ENCODE measurements at regions not wholly inside any gene's neighbourhood (a gene's known extent, or its start where the extent isn't known, plus 50 kb on each side); places are given as distances from the start of the nearest gene placed in this dataset.

- POLR2A ChIA-PET, result interaction anchor here (1.0 kb wide), 1 partner anchor 12 kb away, joined by 4 read pairs; no protein-coding TSS in a partner anchor
- Mint-ChIP-seq H3K9me3 (ENCODE audit: unreplicated experiment) (no peaks in the 10 kb centered on the region), H3K4me3 (ENCODE audit: unreplicated experiment) (no peak overlapping the region), H3K4me1 (ENCODE audit: insufficient read depth, unreplicated experiment) (peaks cover 5% of the 10 kb centered on the region), H3K36me3 (ENCODE audit: insufficient read depth, unreplicated experiment) (no peaks in the 10 kb centered on the region), H3K27me3 (ENCODE audit: insufficient read depth, unreplicated experiment) (no peaks in the 10 kb centered on the region), H3K27ac (ENCODE audit: low read depth, unreplicated experiment) (no peak overlapping the region)
- BruUV-seq (replicated peaks), result no TSS peak
- TF ChIP-seq, protein P1, sequence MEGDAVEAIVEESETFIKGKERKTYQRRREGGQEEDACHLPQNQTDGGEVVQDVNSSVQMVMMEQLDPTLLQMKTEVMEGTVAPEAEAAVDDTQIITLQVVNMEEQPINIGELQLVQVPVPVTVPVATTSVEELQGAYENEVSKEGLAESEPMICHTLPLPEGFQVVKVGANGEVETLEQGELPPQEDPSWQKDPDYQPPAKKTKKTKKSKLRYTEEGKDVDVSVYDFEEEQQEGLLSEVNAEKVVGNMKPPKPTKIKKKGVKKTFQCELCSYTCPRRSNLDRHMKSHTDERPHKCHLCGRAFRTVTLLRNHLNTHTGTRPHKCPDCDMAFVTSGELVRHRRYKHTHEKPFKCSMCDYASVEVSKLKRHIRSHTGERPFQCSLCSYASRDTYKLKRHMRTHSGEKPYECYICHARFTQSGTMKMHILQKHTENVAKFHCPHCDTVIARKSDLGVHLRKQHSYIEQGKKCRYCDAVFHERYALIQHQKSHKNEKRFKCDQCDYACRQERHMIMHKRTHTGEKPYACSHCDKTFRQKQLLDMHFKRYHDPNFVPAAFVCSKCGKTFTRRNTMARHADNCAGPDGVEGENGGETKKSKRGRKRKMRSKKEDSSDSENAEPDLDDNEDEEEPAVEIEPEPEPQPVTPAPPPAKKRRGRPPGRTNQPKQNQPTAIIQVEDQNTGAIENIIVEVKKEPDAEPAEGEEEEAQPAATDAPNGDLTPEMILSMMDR (IDR thresholded peaks at IDR 0.05; ENCODE audit: unreplicated experiment), result no peak
- DNase-seq (ENCODE audit: unreplicated experiment), result no peak
- CTCF ChIA-PET, result interaction anchor here (0.5 kb wide), 1 partner anchor 806 kb away, joined by 3 read pairs; no protein-coding TSS in a partner anchor
- intact Hi-C loops (cut with micrococcal nuclease), result no loop called here
Measured at GRCh38 chr10:108450280-108450679, 1285.8 kb upstream of the SORCS1 start.

- no peaks in the 10 kb centered on the region for H3K9me3 Mint-ChIP-seq (ENCODE audit: unreplicated experiment)
- TF ChIP-seq, protein P1 (IDR thresholded peaks at IDR 0.05; ENCODE audit: unreplicated experiment), result no peak
- ChIA-PET CTCF (no interaction called here), POLR2A (no interaction called here)
- H3K4me1 Mint-ChIP-seq (ENCODE audit: insufficient read depth, unreplicated experiment), result peaks cover 5% of the 10 kb centered on the region
- no TSS peak for BruUV-seq (replicated peaks)
- H3K27ac Mint-ChIP-seq (ENCODE audit: low read depth, unreplicated experiment), result no peak overlapping the region
- H3K27me3 Mint-ChIP-seq (ENCODE audit: insufficient read depth, unreplicated experiment), result no peaks in the 10 kb centered on the region
- H3K4me3 Mint-ChIP-seq (ENCODE audit: unreplicated experiment), result no peak overlapping the region
- no peak for DNase-seq (ENCODE audit: unreplicated experiment)
- intact Hi-C loops (cut with micrococcal nuclease), result no loop called here
- no peaks in the 10 kb centered on the region for H3K36me3 Mint-ChIP-seq (ENCODE audit: insufficient read depth, unreplicated experiment)
Measured at GRCh38 chr10:108445746-108446145, 1281.2 kb upstream of the SORCS1 start.

DNA sequence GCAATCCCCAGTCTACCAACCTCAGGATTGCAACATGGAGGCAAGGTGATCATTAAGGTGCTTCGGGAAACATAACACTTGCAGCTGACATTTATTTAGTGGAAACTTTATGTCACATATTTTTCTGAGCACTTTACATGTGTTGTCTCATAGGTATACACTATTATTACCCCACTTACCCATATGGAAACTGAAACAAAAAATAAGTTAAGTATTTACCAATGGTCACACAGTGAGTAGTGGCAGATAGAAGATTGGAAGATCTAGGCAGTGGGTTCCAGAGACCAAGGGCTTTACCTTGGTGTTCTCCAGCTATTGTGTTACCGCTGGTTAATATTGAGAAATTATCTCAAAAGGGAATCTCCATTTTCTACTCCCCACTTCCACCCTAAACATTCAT, 1279.1 kb upstream of the SORCS1 start:
- H3K27ac Mint-ChIP-seq (ENCODE audit: low read depth, unreplicated experiment), result no peak overlapping the region
- no TSS peak for BruUV-seq (replicated peaks)
- H3K27me3 Mint-ChIP-seq (ENCODE audit: insufficient read depth, unreplicated experiment), result no peaks in the 10 kb centered on the region
- intact Hi-C loops (cut with micrococcal nuclease), result no loop called here
- H3K4me3 Mint-ChIP-seq (ENCODE audit: unreplicated experiment), result no peak overlapping the region
- TF ChIP-seq, protein P1 (IDR thresholded peaks at IDR 0.05; ENCODE audit: unreplicated experiment), result no peak
- peaks cover 5% of the 10 kb centered on the region for H3K4me1 Mint-ChIP-seq (ENCODE audit: insufficient read depth, unreplicated experiment)
- no peak for DNase-seq (ENCODE audit: unreplicated experiment)
- ChIA-PET POLR2A (no interaction called here), CTCF (interaction anchor here (0.6 kb wide), 1 partner anchor 277 kb away, joined by 3 read pairs; no protein-coding TSS in a partner anchor)
- no peaks in the 10 kb centered on the region for H3K9me3 Mint-ChIP-seq (ENCODE audit: unreplicated experiment)
- H3K36me3 Mint-ChIP-seq (ENCODE audit: insufficient read depth, unreplicated experiment), result no peaks in the 10 kb centered on the region

GRCh38 chr10:108439397-108439796, 1274.9 kb upstream of the SORCS1 start:
- ChIA-PET CTCF (interaction anchor here (0.6 kb wide), 1 partner anchor 1753 kb away, joined by 3 read pairs; no protein-coding TSS in a partner anchor), POLR2A (no interaction called here)
- Mint-ChIP-seq H3K36me3 (ENCODE audit: insufficient read depth, unreplicated experiment) (no peaks in the 10 kb centered on the region), H3K27ac (ENCODE audit: low read depth, unreplicated experiment) (no peak overlapping the region), H3K4me3 (ENCODE audit: unreplicated experiment) (no peak overlapping the region), H3K27me3 (ENCODE audit: insufficient read depth, unreplicated experiment) (no peaks in the 10 kb centered on the region), H3K4me1 (ENCODE audit: insufficient read depth, unreplicated experiment) (no peaks in the 10 kb centered on the region), H3K9me3 (ENCODE audit: unreplicated experiment) (no peaks in the 10 kb centered on the region)
- no TSS peak for BruUV-seq (replicated peaks)
- no peak for DNase-seq (ENCODE audit: unreplicated experiment)
- intact Hi-C loops (cut with micrococcal nuclease), result no loop called here
- TF ChIP-seq, protein P1 (IDR thresholded peaks at IDR 0.05; ENCODE audit: unreplicated experiment), result no peak

Measured in MCF 10A (cell line).